GM12875 (cell line): ENCODE measurements at regions not wholly inside any gene's neighbourhood (a gene's known extent, or its start where the extent isn't known, plus 50 kb on each side); places are given as distances from the start of the nearest gene placed in this dataset.

Experiments
- H3K4me3 ChIP-seq: one replicate; pipeline ENCODE4 v1.5.1; 2011; ENCODE audit warnings: low read depth, low read length, control low read depth
- CTCF ChIP-seq: IDR thresholded peaks from 2 replicates; pipeline ENCODE4 v1.5.1; 2011; ENCODE audit warnings: low read depth, mild to moderate bottlenecking, control low read depth, inconsistent platforms, low read length, moderate library complexity, borderline replicate concordance; ENCODE audit not compliant: insufficient read depth

- peak overlapping the region; percentile 1 for H3K4me3 ChIP-seq
Measured at GRCh38 chr4:104967034-104967401, 179.7 kb upstream of the TET2 start.

GRCh38 chr4:104969394-104970082, 177.1 kb upstream of the TET2 start:
- no peak for TF ChIP-seq CTCF

More at GRCh38 chr4:104967034-104967401, 179.7 kb upstream of the TET2 start:
- no peak for TF ChIP-seq CTCF

GRCh38 chr4:104971462-104971861, 175.2 kb upstream of the TET2 start:
- H3K4me3 ChIP-seq: no peak overlapping the region
- no peak for TF ChIP-seq CTCF

More at GRCh38 chr4:104969394-104970082, 177.1 kb upstream of the TET2 start:
- H3K4me3 ChIP-seq: no peak overlapping the region

- TF ChIP-seq CTCF: no peak
- H3K4me3 ChIP-seq: no peak overlapping the region
Measured at GRCh38 chr4:104973708-104974107, 173.0 kb upstream of the TET2 start.

GRCh38 chr4:104975617-104976016, 171.1 kb upstream of the TET2 start:
- TF ChIP-seq CTCF: no peak
- no peak overlapping the region for H3K4me3 ChIP-seq

- no peak for TF ChIP-seq CTCF
- H3K4me3 ChIP-seq: no peak overlapping the region
Measured at GRCh38 chr4:104976262-104976661, 170.4 kb upstream of the TET2 start.

GRCh38 chr4:104979083-104979760, 167.5 kb upstream of the TET2 start:
- no peak overlapping the region for H3K4me3 ChIP-seq
- TF ChIP-seq CTCF: no peak
